NCI-H2107 (cell line): ENCODE measurements at regions not wholly inside any gene's neighbourhood (a gene's known extent, or its start where the extent isn't known, plus 50 kb on each side); places are given as distances from the start of the nearest gene placed in this dataset.

ENCODE experiments used
- DNase-seq: peaks from one replicate; lab custom pipeline; 2025; lab: John Stamatoyannopoulos, UW

GRCh38 chr3:177673112-177673914 lies 476.0 kb upstream of the TBL1XR1 start:
- no peak for DNase-seq

GRCh38 chr3:177674186-177674585 lies 476.9 kb upstream of the TBL1XR1 start:
- DNase-seq = no peak

GRCh38 chr3:177676148-177676547 lies 478.9 kb upstream of the TBL1XR1 start:
- DNase-seq = no peak

- no peak for DNase-seq
Observed at GRCh38 chr3:177676947-177677587, 479.8 kb upstream of the TBL1XR1 start.

GRCh38 chr3:177679568-177680471 lies 482.5 kb upstream of the TBL1XR1 start:
- no peak for DNase-seq

- no peak for DNase-seq
Observed at GRCh38 chr3:177680472-177680821, 483.2 kb upstream of the TBL1XR1 start.

- no peak for DNase-seq
Observed at GRCh38 chr3:177681156-177681555, 483.9 kb upstream of the TBL1XR1 start.

GRCh38 chr3:177681852-177682251 lies 484.6 kb upstream of the TBL1XR1 start:
- DNase-seq = no peak

GRCh38 chr3:177683586-177683985 lies 486.3 kb upstream of the TBL1XR1 start:
- DNase-seq = no peak

- DNase-seq = no peak
Observed at GRCh38 chr3:177686671-177687070, 489.4 kb upstream of the TBL1XR1 start.

GRCh38 chr3:177687291-177687690 lies 490.0 kb upstream of the TBL1XR1 start:
- no peak for DNase-seq

- no peak for DNase-seq
Observed at GRCh38 chr3:177688152-177688551, 490.9 kb upstream of the TBL1XR1 start.

- no peak for DNase-seq
Observed at GRCh38 chr3:177689077-177689476, 491.8 kb upstream of the TBL1XR1 start.

- no peak for DNase-seq
Observed at GRCh38 chr3:177689869-177690268, 492.6 kb upstream of the TBL1XR1 start.

GRCh38 chr3:177690306-177690705 lies 493.0 kb upstream of the TBL1XR1 start:
- DNase-seq = no peak

GRCh38 chr3:177692304-177692975 lies 495.2 kb upstream of the TBL1XR1 start:
- DNase-seq = no peak

GRCh38 chr3:177693616-177694264 lies 496.5 kb upstream of the TBL1XR1 start:
- DNase-seq = no peak

- no peak for DNase-seq
Observed at GRCh38 chr3:177694316-177694715, 497.0 kb upstream of the TBL1XR1 start.

- no peak for DNase-seq
Observed at GRCh38 chr3:177694951-177695350, 497.7 kb upstream of the TBL1XR1 start.

- DNase-seq = no peak
Observed at GRCh38 chr3:177700117-177700516, 502.8 kb upstream of the TBL1XR1 start.

GRCh38 chr3:177703788-177704187 lies 506.5 kb upstream of the TBL1XR1 start:
- DNase-seq = no peak
